D721Med (cell line): ENCODE measurements at regions not wholly inside any gene's neighbourhood (a gene's known extent, or its start where the extent isn't known, plus 50 kb on each side); places are given as distances from the start of the nearest gene placed in this dataset.
A peak's percentile ranks its signal among the peaks of the same experiment; 100 is the strongest.

ENCODE experiments used
- DNase-seq: peaks from one replicate; pipeline ENCODE4 v3.0.0; 2011; ENCODE audit warnings: low spot score; ENCODE audit not compliant: insufficient read length
- FAIRE-seq: peaks from 2 replicates; lab custom pipeline; 2011; peaks lifted over from hg19 to GRCh38; lab: Jason Lieb, UNC
- TF ChIP-seq, protein P1 (sequence below): IDR thresholded peaks from 2 replicates; pipeline ENCODE4 v1.5.1; 2012; ENCODE audit warnings: mild to moderate bottlenecking, control low read depth; ENCODE audit not compliant: insufficient read depth; ENCODE audit errors: missing control alignments

DNA sequence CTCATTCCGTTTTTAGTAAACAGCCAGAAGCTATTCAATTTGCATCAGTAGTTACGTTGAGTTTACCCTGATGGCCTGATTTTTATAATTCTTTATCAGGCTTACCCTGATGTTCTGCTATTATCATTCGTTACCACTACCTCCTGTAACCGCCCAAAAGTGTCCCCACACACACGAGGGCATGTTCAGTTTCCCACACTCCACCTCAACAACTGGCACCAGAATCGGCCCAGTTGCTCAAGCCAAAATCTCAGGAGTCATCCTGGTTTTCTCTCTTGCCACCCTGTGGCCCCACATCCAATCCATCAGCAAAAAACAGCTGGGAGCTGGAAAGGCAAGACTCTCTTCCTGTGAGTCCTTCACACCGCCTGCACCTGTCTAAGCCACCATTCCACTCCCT, 102.9 kb upstream of the RAB6C start:
- TF ChIP-seq, protein P1, sequence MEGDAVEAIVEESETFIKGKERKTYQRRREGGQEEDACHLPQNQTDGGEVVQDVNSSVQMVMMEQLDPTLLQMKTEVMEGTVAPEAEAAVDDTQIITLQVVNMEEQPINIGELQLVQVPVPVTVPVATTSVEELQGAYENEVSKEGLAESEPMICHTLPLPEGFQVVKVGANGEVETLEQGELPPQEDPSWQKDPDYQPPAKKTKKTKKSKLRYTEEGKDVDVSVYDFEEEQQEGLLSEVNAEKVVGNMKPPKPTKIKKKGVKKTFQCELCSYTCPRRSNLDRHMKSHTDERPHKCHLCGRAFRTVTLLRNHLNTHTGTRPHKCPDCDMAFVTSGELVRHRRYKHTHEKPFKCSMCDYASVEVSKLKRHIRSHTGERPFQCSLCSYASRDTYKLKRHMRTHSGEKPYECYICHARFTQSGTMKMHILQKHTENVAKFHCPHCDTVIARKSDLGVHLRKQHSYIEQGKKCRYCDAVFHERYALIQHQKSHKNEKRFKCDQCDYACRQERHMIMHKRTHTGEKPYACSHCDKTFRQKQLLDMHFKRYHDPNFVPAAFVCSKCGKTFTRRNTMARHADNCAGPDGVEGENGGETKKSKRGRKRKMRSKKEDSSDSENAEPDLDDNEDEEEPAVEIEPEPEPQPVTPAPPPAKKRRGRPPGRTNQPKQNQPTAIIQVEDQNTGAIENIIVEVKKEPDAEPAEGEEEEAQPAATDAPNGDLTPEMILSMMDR = no peak
- FAIRE-seq (no peak), DNase-seq (no peak)

DNA sequence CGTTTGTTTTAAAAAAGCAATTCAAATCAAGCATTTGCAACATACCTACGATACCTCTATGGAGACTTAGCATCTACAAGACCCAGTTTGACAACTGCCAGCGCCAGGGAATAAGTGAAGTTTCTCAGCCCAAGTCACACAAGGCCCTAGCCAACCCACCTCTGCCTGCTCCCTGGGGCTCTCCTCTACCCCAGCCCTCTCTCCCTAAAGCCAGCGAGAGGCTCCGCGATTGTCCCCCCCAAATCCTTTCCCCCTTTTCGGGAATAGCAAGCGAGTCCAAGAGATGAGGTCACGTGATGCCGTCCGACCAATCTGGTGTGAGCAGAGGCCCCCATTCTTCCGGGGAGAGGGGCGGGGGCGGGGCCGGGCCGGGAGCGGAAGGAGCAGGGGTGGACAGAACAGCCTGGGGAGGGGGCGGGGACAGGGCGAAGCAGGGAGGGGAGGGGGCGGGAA, 102.2 kb upstream of the RAB6C start:
- peak; percentile 64 for DNase-seq
- FAIRE-seq = no peak

DNA sequence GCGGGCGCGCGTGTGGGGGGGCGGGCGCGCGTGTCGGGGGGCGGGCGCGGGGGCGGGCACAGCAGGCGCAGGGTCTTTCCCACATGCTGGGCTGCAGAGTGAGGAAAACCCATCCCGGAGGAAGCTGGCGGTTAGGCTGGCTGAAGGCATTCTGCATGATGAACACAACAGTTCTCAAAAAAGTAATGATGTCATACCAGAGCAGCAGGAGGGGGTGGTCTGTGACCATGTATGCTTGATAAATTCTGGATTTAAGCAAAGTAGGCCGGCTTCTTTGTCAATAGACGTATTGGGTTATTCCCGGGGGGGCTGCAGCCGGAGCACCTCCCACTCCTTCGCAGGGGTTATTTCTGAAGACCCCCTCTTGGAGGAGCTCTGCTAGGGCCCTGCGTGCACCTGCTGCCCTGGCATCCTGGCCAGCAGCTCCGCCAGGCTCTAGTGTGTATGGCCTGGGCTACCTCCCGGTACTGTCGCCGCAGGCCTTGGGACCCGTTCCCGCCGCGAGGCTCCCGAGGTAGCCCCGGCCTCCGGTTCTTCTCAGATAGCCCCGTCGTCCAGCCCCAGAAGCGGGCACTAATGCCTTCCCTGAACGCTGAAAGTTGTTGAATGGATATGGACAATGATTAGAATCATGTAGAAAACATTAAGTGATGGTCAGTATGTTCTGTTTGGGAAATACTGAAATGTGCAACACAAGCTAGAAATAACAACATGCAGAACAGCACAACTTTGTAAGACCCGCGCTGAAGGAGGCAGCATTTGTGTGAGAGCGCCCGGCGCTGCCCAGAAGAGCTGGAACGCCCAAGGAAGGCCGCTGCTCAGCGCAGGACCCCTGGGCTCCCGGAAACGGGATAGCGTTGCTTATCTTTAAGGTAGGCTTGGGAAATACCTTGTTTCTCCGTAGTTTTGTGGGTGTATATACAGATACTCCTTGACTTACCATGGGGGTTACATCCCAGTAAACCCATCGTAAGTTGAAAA, 101.4 kb upstream of the RAB6C start:
- no peak for FAIRE-seq

More for the DNA sequence above, 102.2 kb upstream of the RAB6C start:
- TF ChIP-seq, protein P1 = no peak

DNA sequence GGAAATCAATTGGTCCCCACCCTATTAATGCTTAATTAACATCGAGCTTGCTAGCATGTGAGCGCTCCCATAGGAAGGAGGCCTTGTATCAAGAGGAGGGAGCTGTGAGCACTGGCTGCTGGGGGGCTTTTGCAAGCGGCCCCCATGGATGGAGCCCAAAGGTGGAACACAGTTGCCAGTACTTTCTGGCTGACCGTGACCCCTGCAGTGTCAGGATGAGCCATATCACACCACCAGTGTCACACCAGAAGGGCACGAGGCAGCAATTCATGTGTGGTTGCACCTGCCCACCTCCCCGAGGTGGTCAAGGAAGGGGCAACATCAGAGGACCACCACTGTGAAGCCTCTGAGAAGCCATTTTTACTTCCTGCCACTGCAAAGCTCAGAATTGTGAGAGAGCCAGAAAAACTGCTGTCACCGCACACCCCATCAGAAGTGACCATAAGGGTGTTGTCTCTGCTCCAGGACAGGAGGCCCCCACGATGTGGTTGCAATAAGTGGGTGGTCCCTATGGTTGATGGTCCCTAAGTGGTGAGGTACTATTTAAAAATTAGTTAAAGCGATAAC, 99.8 kb upstream of the RAB6C start:
- DNase-seq = no peak
- TF ChIP-seq, protein P1 = no peak
- FAIRE-seq = no peak

More for the DNA sequence above, 101.4 kb upstream of the RAB6C start:
- peak; percentile 36 for DNase-seq
- TF ChIP-seq, protein P1 = no peak

DNA sequence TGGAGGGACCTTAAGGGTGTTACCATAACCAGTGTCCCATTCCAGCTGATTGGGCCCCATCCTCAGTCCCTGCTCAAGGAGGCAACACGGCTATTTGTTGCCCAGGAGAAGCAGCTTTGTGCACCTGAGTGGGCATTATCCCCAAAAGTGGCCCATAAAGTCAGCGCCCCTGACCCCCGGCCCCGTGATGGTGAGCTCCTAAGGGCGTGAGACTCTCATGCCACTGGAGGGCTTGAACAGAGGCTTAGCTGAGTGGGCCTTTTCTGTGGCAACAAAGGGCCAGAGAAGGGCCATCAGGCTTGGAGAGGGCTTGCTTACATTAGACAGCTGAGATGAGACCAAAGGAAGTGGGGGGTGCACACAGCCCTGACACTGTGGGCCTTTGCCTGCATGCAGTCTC, 99.2 kb upstream of the RAB6C start:
- TF ChIP-seq, protein P1 = no peak
- DNase-seq = no peak
- no peak for FAIRE-seq

DNA sequence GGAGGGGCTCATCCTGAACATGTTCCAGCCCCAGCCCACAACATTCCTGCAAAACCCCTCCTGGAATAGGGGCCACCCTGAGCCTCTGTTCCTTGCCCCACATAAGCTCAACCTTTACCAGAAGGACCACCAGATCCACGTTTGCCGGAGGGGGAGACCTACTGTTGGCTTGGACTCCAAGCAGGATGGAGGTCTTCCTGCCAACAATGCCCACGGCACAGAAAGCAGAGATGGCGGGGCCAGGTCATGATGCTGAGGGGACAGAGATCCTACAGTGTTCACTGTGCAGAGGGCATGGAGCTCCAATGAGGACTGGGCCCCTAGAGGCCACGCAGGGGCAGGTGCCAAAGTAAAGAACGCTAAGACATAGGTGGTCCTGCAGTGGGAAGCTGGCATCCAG, 98.5 kb upstream of the RAB6C start:
- DNase-seq = no peak
- TF ChIP-seq, protein P1 = no peak
- no peak for FAIRE-seq
